ENCODE measurements at regions not wholly inside any gene's neighbourhood (a gene's known extent, or its start where the extent isn't known, plus 50 kb on each side); places are given as distances from the start of the nearest gene placed in this dataset.

DNA sequence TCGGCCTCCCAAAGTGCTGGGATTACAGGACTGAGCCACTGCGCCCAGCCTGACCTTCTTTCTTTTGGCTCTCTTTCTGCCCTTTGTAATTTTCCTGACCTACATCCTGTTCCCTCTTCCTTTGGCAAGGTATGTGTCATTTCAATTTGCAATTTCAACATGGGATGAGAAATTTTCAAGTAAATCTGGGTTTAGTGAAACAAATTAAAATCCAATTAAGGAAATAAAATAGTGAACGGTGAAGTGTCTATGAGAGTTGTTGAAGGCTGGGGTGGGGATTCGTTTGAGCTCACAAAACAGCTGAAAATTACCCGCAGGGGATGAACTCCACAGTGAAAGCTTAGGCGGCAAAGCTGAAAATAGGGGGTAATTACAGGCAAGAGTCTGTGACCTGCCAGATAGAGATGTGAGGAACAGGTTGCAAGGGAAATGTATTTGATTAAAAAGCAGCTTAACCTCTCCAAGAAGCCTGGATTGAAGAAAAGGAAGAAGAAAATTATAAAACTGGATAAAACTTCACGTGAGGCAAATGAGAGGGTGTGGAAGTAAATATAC is 277.7 kb downstream of the UTP18 start:
- Histone ChIP-seq H3K4me1 (no peaks in the 10 kb centered on the region), H3K27me3 (ENCODE audit: insufficient read depth in 3 of 3, low read length in 2 of 3) (no peaks in the 10 kb centered on the region), H3K36me3 (ENCODE audit: insufficient read depth in 1 of 2, low read depth in 1 of 2) (no peaks in the 10 kb centered on the region), H3K4me3 (no peak overlapping the region), H3K9me3 (no peaks in the 10 kb centered on the region), H3K27ac (no peak overlapping the region)
- ATAC-seq (no peak), DNase-seq (no peak)
- intact Hi-C loops (cut with DNase I), result loop anchor here in 1 of 2 donors (2.0 to 5.0 kb wide), 3 partner anchors 81 to 239 kb away; no protein-coding TSS in a partner anchor
- 69 to 71% (median 69%) methylated on average over 7 of the region's 7 CpGs for WGBS, 3 donors
- TF ChIP-seq, protein P1, sequence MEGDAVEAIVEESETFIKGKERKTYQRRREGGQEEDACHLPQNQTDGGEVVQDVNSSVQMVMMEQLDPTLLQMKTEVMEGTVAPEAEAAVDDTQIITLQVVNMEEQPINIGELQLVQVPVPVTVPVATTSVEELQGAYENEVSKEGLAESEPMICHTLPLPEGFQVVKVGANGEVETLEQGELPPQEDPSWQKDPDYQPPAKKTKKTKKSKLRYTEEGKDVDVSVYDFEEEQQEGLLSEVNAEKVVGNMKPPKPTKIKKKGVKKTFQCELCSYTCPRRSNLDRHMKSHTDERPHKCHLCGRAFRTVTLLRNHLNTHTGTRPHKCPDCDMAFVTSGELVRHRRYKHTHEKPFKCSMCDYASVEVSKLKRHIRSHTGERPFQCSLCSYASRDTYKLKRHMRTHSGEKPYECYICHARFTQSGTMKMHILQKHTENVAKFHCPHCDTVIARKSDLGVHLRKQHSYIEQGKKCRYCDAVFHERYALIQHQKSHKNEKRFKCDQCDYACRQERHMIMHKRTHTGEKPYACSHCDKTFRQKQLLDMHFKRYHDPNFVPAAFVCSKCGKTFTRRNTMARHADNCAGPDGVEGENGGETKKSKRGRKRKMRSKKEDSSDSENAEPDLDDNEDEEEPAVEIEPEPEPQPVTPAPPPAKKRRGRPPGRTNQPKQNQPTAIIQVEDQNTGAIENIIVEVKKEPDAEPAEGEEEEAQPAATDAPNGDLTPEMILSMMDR (IDR thresholded peaks at IDR 0.05), result no peak

DNA sequence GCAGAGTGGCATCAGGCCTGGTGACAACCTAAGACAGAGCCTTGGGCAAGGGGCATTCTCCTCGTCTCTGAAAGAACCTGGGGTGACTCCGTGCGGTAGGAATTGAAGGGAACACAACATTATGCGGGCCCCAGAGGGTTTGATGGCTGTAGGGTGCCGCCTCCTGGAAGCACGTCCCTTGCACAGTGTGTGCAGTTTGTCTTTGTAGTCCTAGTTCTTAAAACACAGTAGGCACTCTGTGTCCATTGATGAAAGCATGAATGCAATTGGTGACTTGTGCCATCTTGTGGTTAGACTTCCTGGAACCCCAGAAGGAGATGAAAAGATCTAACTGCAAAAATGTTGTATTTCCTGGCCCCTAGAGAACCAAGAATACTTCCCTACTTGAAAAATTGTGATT is 279.8 kb downstream of the UTP18 start:
- DNase-seq (no peak), ATAC-seq (no peak)
- no peaks in the 10 kb centered on the region for H3K9me3 ChIP-seq
- TF ChIP-seq, protein P1 (IDR thresholded peaks at IDR 0.05), result no peak
- no peak overlapping the region for H3K4me3 ChIP-seq
- H3K27ac ChIP-seq, result no peak overlapping the region
- intact Hi-C loops (cut with DNase I), result no loop called here
- no peaks in the 10 kb centered on the region for H3K4me1 ChIP-seq
- WGBS, 3 donors, result 87 to 94% (median 91%) methylated on average over 6 of the region's 6 CpGs
- H3K27me3 ChIP-seq (ENCODE audit: insufficient read depth in 3 of 3, low read length in 2 of 3), result no peaks in the 10 kb centered on the region
- no peaks in the 10 kb centered on the region for H3K36me3 ChIP-seq (ENCODE audit: insufficient read depth in 1 of 2, low read depth in 1 of 2)

DNA sequence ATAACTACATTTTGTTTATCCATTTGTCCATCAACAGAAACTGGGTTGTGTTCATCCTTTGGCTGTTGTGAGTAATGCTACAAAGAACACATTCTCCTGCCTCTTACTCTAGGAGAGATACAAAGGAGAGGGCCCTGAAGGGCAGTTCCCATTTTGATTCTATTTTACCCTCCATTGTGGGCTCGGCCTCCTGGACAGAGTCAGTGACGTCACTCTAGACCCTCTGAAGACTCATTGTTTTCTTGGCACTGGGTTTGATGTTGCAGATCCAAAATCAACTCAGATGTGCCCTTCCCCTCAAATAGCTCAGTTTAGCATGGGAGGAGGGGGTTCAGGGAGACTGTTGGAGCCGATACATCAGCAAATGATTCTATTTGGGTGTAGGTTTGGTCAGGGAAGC is 280.9 kb downstream of the UTP18 start:
- TF ChIP-seq, protein P1 (IDR thresholded peaks at IDR 0.05), result no peak
- H3K36me3 ChIP-seq (ENCODE audit: insufficient read depth in 1 of 2, low read depth in 1 of 2), result no peaks in the 10 kb centered on the region
- no peaks in the 10 kb centered on the region for H3K4me1 ChIP-seq
- WGBS, 3 donors, result 79 to 81% (median 81%) methylated on average over 3 of the region's 3 CpGs
- no peak overlapping the region for H3K4me3 ChIP-seq
- H3K27ac ChIP-seq, result no peak overlapping the region
- no peaks in the 10 kb centered on the region for H3K9me3 ChIP-seq
- ATAC-seq, result no peak
- no peaks in the 10 kb centered on the region for H3K27me3 ChIP-seq (ENCODE audit: insufficient read depth in 3 of 3, low read length in 2 of 3)
- no peak for DNase-seq
- intact Hi-C loops (cut with DNase I), result no loop called here

DNA sequence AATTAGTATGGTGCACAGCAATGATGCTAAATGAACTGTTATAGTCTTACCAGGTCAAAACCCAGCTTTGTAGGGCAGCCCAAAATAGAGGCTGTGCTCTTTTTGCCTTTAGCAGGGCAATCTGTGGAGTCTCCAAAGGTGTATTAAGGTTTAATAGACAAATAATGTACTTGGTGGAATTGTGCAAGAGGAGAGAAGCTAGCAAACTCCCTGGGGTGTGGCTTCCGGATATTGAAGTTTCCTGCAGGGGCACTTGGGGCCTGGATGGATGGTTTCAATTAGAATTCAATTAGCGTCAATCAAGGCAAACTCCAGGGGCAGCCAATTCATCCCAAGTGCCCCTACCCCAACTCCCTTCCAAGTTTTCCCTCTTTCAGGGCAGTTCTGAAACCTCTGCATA is 285.8 kb downstream of the UTP18 start:
- H3K27ac ChIP-seq, result no peak overlapping the region
- H3K4me1 ChIP-seq, result no peaks in the 10 kb centered on the region
- H3K36me3 ChIP-seq (ENCODE audit: insufficient read depth in 1 of 2, low read depth in 1 of 2), result no peaks in the 10 kb centered on the region
- H3K4me3 ChIP-seq, result no peak overlapping the region
- H3K27me3 ChIP-seq (ENCODE audit: insufficient read depth in 3 of 3, low read length in 2 of 3), result no peaks in the 10 kb centered on the region
- intact Hi-C loops (cut with DNase I), result no loop called here
- ATAC-seq, result no peak
- TF ChIP-seq, protein P1 (IDR thresholded peaks at IDR 0.05), result no peak
- WGBS, 3 donors, result 63 to 77% (median 74%) methylated on average over 2 of the region's 2 CpGs
- H3K9me3 ChIP-seq, result no peaks in the 10 kb centered on the region
- no peak for DNase-seq

DNA sequence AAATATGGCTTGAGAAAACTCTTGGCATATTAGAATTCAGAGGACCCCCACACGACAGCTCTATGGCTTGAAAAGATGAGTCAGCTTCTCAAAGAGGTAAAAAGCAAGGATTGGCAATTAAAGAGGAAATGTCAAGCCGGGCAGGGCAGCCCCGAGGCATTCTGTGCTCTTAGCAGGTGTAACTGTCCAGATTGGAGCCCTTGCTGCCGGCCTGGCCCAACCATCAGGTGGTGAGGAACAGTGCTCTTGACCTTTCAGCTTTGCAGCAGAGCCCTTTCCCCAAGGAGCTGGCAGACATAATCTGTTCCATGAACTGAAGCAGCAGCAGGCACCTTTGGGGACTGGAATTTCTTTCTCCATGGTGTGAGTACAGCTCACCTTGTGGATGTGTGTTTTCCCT is 287.8 kb downstream of the UTP18 start:
- WGBS, 3 donors, result 54 to 72% (median 71%) methylated on average over 4 of the region's 4 CpGs
- Histone ChIP-seq H3K9me3 (no peaks in the 10 kb centered on the region), H3K4me3 (no peak overlapping the region), H3K27me3 (ENCODE audit: insufficient read depth in 3 of 3, low read length in 2 of 3) (no peaks in the 10 kb centered on the region), H3K27ac (no peak overlapping the region), H3K4me1 (no peaks in the 10 kb centered on the region), H3K36me3 (ENCODE audit: insufficient read depth in 1 of 2, low read depth in 1 of 2) (no peaks in the 10 kb centered on the region)
- intact Hi-C loops (cut with DNase I), result no loop called here
- TF ChIP-seq, protein P1 (IDR thresholded peaks at IDR 0.05), result no peak
- ATAC-seq (no peak), DNase-seq (no peak)

Measured in psoas muscle (tissue), 7 donors.